Left kidney (tissue), 1 donor: ENCODE measurements at regions not wholly inside any gene's neighbourhood (a gene's known extent, or its start where the extent isn't known, plus 50 kb on each side); places are given as distances from the start of the nearest gene placed in this dataset.
"Not testable (repeated sequence)": the region's sequence is repeated elsewhere in the genome, so short reads cannot be mapped to it uniquely, and the experiment has no call there.

Experiments
- DNase-seq: peaks from one replicate; pipeline ENCODE4 v3.0.0-alpha.2; 2013

DNA sequence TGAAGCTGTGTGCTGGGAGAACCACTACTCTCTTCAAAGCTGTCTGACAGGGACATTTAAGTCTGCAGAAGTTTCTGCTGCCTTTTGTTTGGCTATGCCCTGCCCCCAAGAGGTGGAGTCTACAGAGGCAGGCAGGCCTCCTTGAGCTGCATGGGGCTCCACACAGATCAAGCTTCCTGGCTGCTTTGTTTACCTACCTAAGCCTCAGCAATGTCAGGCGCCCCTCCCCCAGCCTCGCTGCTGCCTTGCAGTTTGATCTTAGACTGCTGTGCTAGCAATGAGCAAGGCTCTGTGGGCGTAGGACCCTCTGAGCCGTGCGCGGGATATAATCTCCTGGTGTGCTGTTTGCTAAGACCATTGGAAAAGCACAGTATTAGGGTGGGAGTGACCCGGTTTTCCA is 103.3 kb upstream of the SALL1 start:
- not testable (repeated sequence) for DNase-seq

DNA sequence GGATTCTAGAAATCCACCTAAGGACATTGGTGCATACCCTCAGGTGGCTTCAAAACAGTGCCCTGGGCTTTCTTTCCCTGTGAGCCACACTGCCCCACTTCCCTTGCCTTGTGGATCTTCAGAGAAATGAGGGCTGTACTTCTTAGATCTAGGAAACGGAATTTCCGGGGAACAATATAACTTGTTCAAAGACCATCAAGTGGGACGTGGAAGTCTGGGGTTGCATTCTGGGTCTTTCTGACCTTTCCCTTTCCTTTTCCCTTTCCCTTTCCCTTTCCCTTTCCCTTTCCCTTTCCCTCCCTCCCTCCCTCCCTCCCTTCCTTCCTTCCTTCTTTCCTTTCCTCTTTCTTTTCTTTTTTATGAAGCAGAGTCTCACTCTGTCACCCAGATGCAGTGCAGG is 97.1 kb upstream of the SALL1 start:
- DNase-seq: no peak

DNA sequence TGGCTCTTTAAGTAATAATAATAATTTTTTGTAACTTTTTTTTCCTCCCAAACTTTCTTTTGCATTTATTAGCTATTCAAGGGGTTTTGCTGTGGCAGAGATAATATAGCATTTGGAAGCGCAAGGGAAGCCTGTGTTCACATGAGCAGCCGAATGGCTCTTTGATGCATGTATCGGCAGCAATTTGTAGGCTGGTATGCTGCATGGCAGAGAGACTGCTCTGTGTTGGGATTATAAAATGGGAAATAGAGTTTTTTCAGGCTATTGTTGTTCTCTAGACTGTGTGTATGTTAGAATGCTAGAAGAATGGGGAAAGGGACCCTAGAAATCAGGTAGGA is 94.6 kb upstream of the SALL1 start:
- DNase-seq: no peak

DNA sequence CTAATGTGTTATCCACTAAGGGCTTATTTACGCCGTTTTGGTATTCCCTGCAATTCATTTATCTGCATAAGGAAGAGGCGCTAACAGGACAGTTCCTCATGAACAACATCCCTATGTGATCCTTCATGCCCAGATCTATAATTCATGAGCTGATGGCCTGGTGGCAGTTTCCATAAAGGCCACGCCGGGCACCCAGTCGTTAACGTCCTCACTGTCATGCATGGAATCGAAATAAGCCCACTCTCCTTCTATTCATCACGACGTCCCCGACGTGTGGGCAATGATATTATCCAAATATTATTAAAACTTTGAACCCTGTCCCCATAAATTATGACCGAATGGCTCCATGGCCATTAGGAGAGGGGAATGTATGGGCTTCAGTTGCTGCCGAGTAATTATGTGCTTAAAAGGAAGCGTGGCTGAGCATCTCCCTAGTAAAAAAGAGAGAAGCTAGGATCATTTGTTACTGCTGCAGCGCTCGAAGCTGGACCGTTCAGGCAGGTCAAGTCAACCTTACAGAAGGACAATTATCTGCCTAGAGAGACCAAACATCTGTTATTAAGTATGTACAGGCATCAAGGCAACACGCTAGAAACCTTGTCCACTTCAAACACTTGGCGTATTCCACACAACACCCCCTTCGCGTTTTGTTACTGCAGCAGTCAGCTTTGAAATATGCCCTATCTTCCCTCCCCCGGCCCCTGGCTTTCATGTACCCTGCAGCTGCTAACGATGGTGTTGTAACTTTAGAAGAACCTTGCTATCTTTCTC is 94.0 kb upstream of the SALL1 start:
- DNase-seq: peak; percentile 68

DNA sequence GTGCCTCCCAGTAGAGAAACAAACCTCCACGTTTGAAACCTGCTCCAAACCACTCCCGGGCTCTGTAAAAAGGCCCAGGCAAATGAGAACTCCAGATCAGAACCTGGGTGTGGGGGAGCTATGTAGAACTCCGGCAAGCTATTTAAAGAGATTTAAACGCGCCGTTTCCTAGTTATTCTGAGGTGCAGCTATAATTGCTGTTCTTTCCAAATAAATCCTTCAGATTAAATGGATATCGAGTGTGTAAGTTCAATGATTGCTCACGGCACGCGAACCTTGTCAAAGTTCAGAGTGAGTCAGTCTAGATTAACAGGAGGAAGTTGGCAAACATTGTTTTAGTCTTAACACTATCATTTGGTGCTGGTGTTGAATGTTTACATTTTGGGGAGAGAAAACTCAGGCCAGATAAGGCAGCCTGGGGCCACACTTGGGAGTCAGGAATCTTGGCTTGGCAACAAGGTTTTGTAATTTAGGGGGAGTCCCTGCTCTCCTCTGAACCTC is 92.9 kb upstream of the SALL1 start:
- DNase-seq: no peak

DNA sequence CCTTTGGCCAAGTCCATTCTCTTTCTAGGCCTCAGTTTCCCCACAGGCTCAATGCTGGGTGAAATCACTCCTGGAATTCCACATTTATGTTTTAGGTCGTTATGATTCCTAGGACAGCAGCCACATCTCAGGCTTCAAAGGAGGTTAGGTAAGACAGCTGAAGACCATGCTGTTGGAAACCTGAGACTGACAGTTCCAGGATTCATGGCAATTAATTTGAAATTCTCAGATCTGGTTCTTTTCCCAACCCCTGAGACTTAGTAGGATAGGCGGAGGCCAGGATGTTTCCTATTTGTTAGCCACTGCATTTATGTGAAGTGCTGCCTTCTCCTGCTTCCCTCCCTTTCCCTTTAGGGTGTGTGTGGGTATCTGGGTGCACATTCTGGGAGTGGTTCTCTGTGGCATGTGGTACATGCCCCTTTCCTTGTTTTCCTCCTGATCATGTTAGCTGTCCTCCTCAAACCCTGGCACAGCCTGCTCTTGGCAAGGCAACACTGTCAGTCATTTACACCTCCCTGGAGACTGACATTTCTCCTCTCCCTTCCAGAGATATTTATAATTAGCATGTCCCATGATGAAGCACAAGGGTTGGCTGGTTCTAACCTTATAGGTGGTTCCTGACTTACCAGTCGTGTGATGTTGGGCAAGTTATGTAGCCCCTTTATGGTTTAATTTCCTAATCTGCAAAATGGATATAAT is 91.4 kb upstream of the SALL1 start:
- peak; percentile 60 for DNase-seq

DNA sequence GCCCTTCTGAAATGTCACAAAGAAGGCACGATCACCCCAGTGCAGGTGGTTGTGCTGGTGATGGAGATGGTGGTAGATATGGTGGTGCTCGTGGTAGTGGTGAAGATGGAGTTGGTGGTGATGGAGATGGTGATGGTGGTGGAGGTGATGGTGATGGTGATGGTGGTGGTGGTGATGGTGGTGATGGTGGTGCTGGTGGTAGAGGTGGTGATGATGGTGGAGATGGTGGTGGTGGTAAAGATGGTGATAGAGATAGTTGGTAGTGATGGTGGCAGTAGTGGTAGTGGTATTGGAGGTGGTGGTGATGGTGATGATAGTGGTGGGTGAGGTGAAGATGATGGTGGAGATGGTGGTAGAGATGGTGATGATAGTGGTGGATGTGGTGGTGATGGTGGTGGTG is 88.1 kb upstream of the SALL1 start:
- no peak for DNase-seq

DNA sequence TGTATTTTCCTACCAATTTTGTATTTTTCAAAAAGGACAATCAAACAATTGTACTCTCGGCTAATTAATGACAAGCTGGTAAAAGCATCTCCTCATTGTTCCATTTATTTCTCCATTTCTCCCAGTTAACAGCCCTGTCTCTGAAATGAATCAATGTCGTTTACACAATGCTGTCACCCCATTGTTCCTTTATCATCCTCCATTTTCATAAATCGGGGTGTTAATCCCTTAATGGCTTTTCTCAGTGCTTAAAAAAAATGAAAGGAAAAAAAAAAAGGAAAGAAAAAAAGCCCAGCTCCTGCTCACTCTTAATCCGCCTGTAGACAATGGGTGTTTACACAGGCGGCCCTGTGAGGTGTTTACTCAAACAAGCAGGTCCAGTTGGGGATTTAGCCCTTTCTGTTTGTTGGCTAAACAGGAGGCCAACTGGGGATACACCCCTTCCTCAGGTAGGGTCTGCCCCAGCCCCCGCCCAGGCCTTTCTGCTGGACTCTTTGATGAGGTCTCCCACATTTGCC is 86.8 kb upstream of the SALL1 start:
- DNase-seq: no peak

DNA sequence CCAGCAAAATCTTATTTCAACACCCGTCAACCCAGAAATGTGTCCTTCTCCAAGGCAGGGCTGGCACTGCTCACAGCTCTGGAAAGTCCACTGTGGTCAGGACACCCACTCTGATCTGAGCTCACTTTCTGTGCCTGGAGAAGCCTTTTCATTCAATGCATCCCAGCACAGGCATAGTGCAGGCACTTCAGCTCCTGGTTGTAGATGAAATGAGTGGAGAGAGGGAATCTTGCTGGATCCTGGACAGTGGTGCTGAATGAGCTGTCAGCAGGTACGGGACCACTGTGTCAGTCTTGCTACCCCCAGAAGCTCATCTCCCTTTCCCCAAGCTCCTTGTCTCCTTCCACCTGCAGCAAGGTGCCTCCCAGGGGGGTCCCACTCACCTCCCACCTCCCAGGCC is 86.1 kb upstream of the SALL1 start:
- no peak for DNase-seq

DNA sequence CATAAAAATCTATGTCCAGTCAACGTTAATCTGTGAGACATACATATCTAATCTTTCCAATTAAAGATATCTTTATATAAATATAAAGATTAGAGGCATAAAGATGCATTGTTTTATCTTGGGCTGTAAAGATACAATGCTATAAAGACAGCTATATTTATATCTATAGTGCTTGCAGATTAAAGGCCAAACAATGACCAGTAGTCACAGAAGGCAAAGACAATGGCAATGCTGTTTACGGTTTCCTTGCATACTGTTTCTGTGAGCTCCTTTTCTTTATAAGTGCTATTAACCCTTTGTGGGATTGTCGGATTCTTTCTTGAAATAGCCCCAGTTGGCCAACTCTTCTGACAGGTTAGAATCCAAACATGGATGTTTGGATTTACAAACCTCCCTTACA is 85.5 kb upstream of the SALL1 start:
- no peak for DNase-seq

DNA sequence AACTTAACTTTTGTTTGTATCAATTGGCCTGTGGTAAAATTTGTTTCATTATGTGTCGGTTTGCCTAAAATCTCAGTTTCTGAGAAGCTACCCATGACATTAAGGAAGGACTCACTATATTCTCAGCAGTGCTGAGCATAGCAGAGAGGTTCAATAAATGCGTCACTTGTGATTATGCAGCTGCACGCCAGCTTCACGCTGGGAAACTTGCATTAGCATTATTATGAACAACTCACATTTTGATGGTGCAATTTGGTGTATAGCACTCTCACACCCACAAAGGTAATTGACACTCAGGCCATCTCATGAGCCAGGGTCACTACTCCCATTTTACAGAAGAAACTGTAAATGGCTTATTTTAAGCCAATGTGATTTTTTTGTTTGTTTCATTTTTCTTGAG is 80.6 kb upstream of the SALL1 start:
- DNase-seq: no peak

DNA sequence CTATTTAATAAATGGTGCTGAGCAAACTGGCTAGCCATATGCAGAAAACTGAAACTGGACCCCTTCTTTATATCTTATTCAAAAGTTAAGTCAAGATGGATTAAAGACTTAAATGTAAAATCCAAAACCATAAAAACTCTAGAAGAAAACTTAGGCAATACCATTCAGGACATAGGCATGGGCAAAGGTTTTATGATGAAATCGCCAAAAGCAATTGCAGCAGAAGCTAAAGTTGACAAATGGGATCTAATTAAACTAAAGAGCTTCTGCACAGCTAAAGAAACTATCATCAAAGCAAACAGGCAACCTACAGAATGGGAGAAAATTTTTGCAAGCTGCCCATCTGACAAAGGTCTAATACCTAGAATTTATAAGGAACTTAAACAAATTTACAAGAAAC is 79.0 kb upstream of the SALL1 start:
- DNase-seq: not testable (repeated sequence)

DNA sequence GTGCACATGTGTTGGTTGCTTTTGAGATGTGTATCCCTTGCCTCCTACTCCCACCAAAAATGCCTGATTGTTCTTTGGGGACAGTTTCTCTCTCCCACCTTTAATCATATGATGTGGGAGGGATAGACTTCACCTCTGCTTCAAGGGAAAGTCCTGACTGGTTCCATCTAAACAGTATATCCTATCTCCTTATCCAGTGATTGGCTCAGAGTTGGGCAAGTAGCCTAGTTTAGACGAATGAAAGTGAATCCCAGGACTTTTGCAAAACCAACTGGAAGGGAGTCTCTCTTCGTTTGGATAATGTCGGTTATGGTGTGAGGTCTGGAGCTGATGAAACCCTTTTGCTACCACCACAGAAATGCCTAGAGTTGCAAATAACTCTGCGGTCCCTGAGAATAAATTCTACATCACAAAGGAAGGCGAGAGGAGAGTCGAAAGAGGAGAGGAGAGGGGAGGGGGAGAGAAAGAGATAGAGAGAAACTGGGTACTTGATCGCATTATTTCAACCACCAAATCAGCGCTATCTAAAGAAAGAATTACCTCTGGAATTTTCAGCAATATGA is 77.1 kb upstream of the SALL1 start:
- DNase-seq: no peak

DNA sequence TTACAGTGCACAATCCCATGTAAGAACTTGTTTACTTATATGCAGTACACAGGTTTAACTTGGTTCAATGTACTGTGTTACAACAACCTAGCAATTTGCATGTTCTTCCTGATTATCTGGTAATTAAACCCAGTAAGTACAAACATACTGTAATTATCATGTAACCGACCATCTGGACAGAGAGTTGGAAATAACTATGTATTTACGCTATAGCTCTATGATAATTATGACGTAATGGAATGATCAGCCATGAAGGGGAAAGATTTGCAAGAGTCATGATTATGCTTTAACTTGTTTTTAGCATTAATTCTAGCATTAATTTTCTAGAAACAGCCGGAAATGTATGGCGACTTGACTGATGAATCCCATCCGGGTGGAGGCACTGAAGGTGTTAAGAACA is 74.8 kb upstream of the SALL1 start:
- no peak for DNase-seq

DNA sequence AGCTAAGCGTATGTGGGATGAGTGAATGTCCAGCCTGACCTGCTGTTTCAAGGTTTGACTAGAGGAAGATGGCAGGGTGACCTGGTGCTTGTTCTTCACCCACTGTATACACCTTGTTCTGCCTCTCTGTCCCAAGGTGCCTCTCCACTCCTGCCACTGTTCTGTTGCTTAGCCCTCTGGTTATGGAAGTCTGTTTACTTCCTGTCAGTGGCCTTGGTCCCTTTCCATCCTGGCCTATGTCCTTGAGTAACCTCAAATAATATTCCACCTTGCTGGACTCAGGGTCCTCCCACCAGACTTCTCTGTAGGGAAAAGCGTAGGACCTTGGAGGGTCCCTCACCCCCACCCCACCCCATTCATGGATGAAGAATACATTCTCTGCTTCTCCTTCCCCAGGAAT is 73.2 kb upstream of the SALL1 start:
- DNase-seq: no peak

DNA sequence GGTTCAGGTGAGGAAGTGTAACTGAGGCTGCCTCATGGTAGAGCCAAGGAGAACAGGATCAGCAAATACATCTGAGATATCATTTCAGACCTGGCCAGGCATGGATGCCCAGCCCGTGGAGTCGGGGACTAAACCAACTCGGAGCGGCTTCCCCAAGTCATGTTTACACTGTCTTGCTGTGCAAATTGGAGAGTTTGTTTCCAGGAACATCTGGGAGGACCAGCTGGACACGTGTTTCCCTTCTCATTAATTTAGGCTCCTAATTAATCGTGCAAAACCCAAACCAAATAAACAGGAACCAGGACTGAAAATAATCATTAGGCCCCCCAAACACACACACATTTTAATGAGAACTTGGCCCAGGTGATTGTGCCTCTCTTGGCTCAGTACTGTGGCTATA is 70.9 kb upstream of the SALL1 start:
- no peak for DNase-seq

DNA sequence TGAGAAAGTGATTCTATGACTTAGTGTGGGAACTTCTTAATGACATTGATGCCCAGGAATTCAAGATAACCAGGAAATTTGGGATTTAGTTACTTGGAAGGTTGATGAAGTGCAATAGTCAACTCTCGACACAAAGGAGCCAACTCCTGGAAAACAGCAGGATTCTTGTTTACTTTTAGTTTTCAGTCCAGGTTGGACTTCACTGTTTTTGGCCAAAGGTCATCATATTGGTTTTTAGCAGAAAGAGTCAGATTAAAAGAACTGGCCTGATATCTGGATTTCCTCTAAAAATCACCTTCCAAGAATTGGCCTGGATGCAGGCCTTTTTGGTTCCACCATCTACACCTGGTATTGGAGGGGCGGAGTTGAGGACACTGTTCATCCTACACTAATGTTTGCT is 60.1 kb upstream of the SALL1 start:
- no peak for DNase-seq

DNA sequence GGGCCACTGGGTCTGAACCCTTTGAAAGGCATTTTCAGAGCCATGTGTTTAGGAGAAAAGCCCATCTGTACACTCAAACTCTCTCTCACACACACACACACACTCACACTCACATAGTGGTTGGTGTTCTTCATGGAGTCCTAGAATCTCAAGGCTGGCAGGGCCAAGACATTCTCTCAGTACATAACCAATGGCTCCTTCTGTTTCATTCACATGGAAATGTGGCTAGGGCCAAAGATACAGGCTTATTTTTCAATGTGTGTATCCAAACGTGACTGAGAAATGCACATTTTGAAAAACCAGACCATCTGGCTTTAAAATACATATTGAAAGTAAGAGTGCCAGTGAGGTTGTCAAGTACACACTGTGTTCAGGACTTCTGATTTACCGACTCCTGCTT is 59.0 kb upstream of the SALL1 start:
- no peak for DNase-seq

DNA sequence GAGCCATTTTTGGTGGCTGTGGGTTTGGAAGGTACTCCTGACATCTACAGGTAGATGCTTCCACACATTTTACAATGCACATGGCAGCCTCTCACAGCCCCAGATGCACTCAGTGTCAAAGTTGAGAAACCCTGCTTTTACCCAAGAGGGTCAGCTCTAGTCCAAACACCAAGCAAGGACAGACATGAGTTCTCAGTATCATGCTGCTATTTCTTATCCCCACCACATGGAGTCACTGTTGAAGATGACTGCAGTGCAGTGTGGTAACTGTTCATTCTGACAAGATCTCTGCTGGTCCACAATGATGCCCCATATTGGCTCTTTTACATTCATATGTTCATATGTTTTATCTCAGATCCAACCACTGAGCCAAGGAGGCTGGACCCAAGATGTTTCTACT is 50.5 kb upstream of the SALL1 start:
- no peak for DNase-seq
